Panc1 (cell line): ENCODE measurements at regions not wholly inside any gene's neighbourhood (a gene's known extent, or its start where the extent isn't known, plus 50 kb on each side); places are given as distances from the start of the nearest gene placed in this dataset.

Experiments used
- ATAC-seq: fragments of 200-7000 bp; cut with Tn5 transposase; 2 replicates; pipeline ENCODE4 v1.9.1; 2020; ENCODE audit warnings: mild to moderate bottlenecking, moderate library complexity
- BruUV-seq: library from RNA; stranded (reverse); fragments of 400-500 nt; replicated peaks from 2 replicates; lab custom pipeline; 2021; lab: Mats Ljungman, UMichigan
- CTCF ChIA-PET: fragments of 300-600 bp; sonication (Branson Sonifier 250); formaldehyde crosslinking; loops from one replicate; lab custom pipeline; 2022; ENCODE audit warnings: antibody characterized with exemption; lab: Charles Lee
- POLR2A ChIA-PET: fragments of 300-600 bp; sonication (Branson Sonifier 250); formaldehyde crosslinking; loops from one replicate; lab custom pipeline; 2022; ENCODE audit warnings: antibody characterized with exemption; lab: Charles Lee
- DNase-seq: peaks from one replicate; pipeline ENCODE4 v3.0.0-alpha.2; 2010; ENCODE audit warnings: low read depth, low spot score
- H3K27ac ChIP-seq: 2 replicates; pipeline ENCODE4 v1.5.1; 2011; ENCODE audit warnings: mild to moderate bottlenecking, low read length, inconsistent platforms
- H3K27me3 ChIP-seq: fragments of 200-500 bp; sonication (Bioruptor generic); 2 replicates; pipeline ENCODE4 v1.6.0; 2014; ENCODE audit warnings: low read length, inconsistent platforms; ENCODE audit not compliant: control insufficient read depth, insufficient read depth
- H3K36me3 ChIP-seq: fragments of 200-500 bp; sonication (Bioruptor generic); 2 replicates; pipeline ENCODE4 v1.5.1; 2014; ENCODE audit warnings: inconsistent platforms, mild to moderate bottlenecking, low read length, moderate library complexity; ENCODE audit not compliant: control insufficient read depth, insufficient read depth
- H3K4me1 ChIP-seq: 2 replicates; pipeline ENCODE4 v1.5.1; 2011; ENCODE audit warnings: inconsistent platforms, mild to moderate bottlenecking, low read length, moderate library complexity; ENCODE audit not compliant: control insufficient read depth, insufficient read depth
- H3K4me3 ChIP-seq, 2 experiments: 2 replicates each; pipeline ENCODE4 v1.5.1; 2011 to 2012; ENCODE audit warnings: low read depth in 2 of 2, low read length in 2 of 2, mild to moderate bottlenecking in 2 of 2, inconsistent platforms in 1 of 2, moderate library complexity in 1 of 2
- H3K9me3 ChIP-seq: fragments of 200-500 bp; sonication (Bioruptor generic); 2 replicates; pipeline ENCODE4 v1.5.1; 2014; ENCODE audit warnings: low read depth, mild to moderate bottlenecking, inconsistent platforms, low read length, moderate library complexity; ENCODE audit not compliant: control insufficient read depth, insufficient read depth
- CTCF ChIP-seq: fragments of 450-650 bp; IDR thresholded peaks from 2 replicates; pipeline ENCODE4 v1.5.1; 2017; ENCODE audit warnings: mild to moderate bottlenecking
- POLR2AphosphoS5 ChIP-seq: IDR thresholded peaks from 2 replicates; pipeline ENCODE4 v1.6.1; 2012; ENCODE audit warnings: mild to moderate bottlenecking, low read depth, low read length, moderate library complexity
- REST ChIP-seq, 2 experiments: IDR thresholded peaks; 2 replicates each; pipeline ENCODE4 v1.6.1; 2011 to 2012; ENCODE audit warnings: low read depth in 2 of 2, control low read depth in 1 of 2, low read length in 1 of 2, mild to moderate bottlenecking in 1 of 2, moderate library complexity in 1 of 2; ENCODE audit not compliant: insufficient read depth in 1 of 2
- SIN3A ChIP-seq: IDR thresholded peaks from 2 replicates; pipeline ENCODE4 v1.6.1; 2012; ENCODE audit warnings: low read depth, mild to moderate bottlenecking, low read length, moderate library complexity, borderline replicate concordance; ENCODE audit not compliant: insufficient read depth
- TCF7L2 ChIP-seq: IDR thresholded peaks from 2 replicates; pipeline ENCODE4 v1.6.1; 2011; ENCODE audit warnings: mild to moderate bottlenecking, low read depth, low read length, inconsistent platforms
- in situ Hi-C: cut with HindIII; loops from 2 replicates; pipeline ENCODE4 v1.10.0; 2016; ENCODE audit warnings: low sequenced_read_pairs, low pct_unique_long_range_greater_than_20kb
- intact Hi-C: fragments of 100-400 bp; cut with micrococcal nuclease; formaldehyde crosslinking; loops from one replicate; pipeline ENCODE4 v1.10.0; 2022; ENCODE audit not compliant: unreplicated experiment

- Histone ChIP-seq H3K27me3 (peaks cover 5% of the 10 kb centered on the region), H3K36me3 (no peaks in the 10 kb centered on the region), H3K4me3 (no peak overlapping the region), H3K27ac (no peak overlapping the region), H3K4me1 (no peaks in the 10 kb centered on the region), H3K9me3 (no peaks in the 10 kb centered on the region)
- POLR2A ChIA-PET: no interaction called here
- CTCF ChIA-PET: no interaction called here
- DNase-seq (no peak), ATAC-seq (no peak)
- in situ Hi-C loops: no loop called here
- BruUV-seq: no TSS peak
- no peak for TF ChIP-seq SIN3A
- intact Hi-C loops: no loop called here
These were observed 191.3 kb downstream of the AACS start for GRCh38 chr12:125256634-125256936.

GRCh38 chr12:125259178-125259867 lies 194.1 kb downstream of the AACS start:
- POLR2A ChIA-PET: no interaction called here
- in situ Hi-C loops: no loop called here
- peaks cover 5% of the 10 kb centered on the region for H3K27me3 ChIP-seq
- H3K36me3 ChIP-seq: no peaks in the 10 kb centered on the region
- no TSS peak for BruUV-seq
- H3K27ac ChIP-seq: no peak overlapping the region
- CTCF ChIA-PET: no interaction called here
- no peaks in the 10 kb centered on the region for H3K9me3 ChIP-seq
- TF ChIP-seq CTCF: no peak
- TF ChIP-seq POLR2AphosphoS5: no peak
- TF ChIP-seq SIN3A: no peak
- TF ChIP-seq REST (IDR thresholded peaks at IDR 0.05; ENCODE audit: insufficient read depth in 1 of 2, low read depth in 2 of 2, low read length in 1 of 2): no peak
- TF ChIP-seq TCF7L2: no peak
- no peak for ATAC-seq
- H3K4me3 ChIP-seq: no peak overlapping the region
- intact Hi-C loops: no loop called here
- no peaks in the 10 kb centered on the region for H3K4me1 ChIP-seq
- no peak for DNase-seq

GRCh38 chr12:125262851-125263250 lies 197.6 kb downstream of the AACS start:
- in situ Hi-C loops (no loop called here), intact Hi-C loops (no loop called here)
- H3K9me3 ChIP-seq: no peaks in the 10 kb centered on the region
- DNase-seq (no peak), ATAC-seq (no peak)
- H3K36me3 ChIP-seq: no peaks in the 10 kb centered on the region
- ChIA-PET POLR2A (no interaction called here), CTCF (no interaction called here)
- no peak overlapping the region for H3K4me3 ChIP-seq
- TF ChIP-seq CTCF: no peak
- no peak for TF ChIP-seq POLR2AphosphoS5
- H3K27ac ChIP-seq: no peak overlapping the region
- peaks cover 5% of the 10 kb centered on the region; the same call in 1 of the 2 replicates for H3K27me3 ChIP-seq
- no peaks in the 10 kb centered on the region for H3K4me1 ChIP-seq
- no TSS peak for BruUV-seq
